ENCODE measurements at regions not wholly inside any gene's neighbourhood (a gene's known extent, or its start where the extent isn't known, plus 50 kb on each side); places are given as distances from the start of the nearest gene placed in this dataset.

DNA sequence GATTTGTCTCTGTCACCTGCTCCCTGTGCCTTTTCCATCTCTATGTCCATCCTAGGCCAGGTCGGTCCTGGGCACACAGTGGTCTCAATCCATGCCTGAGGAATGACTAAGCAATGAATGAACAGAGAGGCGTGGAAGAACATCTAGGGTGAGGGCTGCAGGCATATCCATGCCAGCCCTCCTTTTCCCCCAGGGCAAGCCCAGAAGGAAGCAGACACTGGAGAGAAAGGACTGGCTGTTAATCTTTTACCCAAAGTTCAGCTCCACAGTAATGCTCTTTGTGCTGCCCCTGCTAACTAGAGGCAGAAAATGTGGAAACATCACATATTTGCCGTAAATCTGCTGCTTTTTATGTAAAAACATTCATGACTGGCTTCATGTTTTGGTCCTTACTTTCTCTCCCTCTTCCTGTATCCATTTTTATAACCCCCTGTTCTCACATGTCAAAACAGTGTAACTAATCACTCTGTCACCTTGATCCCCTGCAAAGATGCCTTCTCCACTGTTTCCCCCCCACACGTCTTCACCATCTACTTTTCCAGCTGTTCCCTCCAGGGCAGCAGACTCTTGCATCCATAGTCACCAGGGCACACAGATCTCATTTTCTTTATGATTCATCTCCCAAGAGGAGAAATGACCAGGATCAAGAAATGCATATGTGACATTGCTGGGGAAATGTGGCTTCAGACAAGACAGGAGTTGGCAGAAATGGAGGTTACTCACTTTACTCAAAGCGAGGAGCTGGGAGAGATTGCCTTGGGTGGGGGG lies 166.4 kb upstream of the PROX1 start:
- TF ChIP-seq NFIC (IDR thresholded peaks at IDR 0.05; ENCODE audit: borderline replicate concordance) = no peak
- TF ChIP-seq, protein P1, sequence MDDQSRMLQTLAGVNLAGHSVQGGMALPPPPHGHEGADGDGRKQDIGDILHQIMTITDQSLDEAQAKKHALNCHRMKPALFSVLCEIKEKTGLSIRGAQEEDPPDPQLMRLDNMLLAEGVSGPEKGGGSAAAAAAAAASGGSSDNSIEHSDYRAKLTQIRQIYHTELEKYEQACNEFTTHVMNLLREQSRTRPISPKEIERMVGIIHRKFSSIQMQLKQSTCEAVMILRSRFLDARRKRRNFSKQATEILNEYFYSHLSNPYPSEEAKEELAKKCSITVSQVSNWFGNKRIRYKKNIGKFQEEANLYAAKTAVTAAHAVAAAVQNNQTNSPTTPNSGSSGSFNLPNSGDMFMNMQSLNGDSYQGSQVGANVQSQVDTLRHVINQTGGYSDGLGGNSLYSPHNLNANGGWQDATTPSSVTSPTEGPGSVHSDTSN (IDR thresholded peaks at IDR 0.05) = no peak
- TF ChIP-seq MEF2A (IDR thresholded peaks at IDR 0.05; ENCODE audit: borderline replicate concordance, low read depth) = no peak
- TF ChIP-seq, protein P2, sequence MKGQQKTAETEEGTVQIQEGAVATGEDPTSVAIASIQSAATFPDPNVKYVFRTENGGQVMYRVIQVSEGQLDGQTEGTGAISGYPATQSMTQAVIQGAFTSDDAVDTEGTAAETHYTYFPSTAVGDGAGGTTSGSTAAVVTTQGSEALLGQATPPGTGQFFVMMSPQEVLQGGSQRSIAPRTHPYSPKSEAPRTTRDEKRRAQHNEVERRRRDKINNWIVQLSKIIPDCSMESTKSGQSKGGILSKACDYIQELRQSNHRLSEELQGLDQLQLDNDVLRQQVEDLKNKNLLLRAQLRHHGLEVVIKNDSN (IDR thresholded peaks at IDR 0.05; ENCODE audit: borderline replicate concordance, low read depth) = no peak
- TF ChIP-seq RFX5 (IDR thresholded peaks at IDR 0.05; ENCODE audit: low read length) = no peak
- TF ChIP-seq EP300 (IDR thresholded peaks at IDR 0.05; ENCODE audit: borderline replicate concordance in 1 of 2, low read depth in 1 of 2, low read length in 1 of 2) = no peak

Measured in SK-N-SH (cell line).